IMR-90 (cell line): ENCODE measurements at regions not wholly inside any gene's neighbourhood (a gene's known extent, or its start where the extent isn't known, plus 50 kb on each side); places are given as distances from the start of the nearest gene placed in this dataset.

Source experiments
- ATAC-seq: fragments of 200-7000 bp; cut with Tn5 transposase; 2 replicates; pipeline ENCODE4 v1.9.1; 2020; ENCODE audit warnings: low read depth, mild to moderate bottlenecking, moderate library complexity
- BruUV-seq: library from RNA; stranded (reverse); fragments of 400-500 nt; replicated peaks from 2 replicates; lab custom pipeline; 2021; lab: Mats Ljungman, UMichigan
- CTCF ChIA-PET: fragments of 300-600 bp; formaldehyde crosslinking; extraction: SDS; loops from one replicate; lab custom pipeline; 2021; ENCODE audit warnings: antibody characterized with exemption; lab: Yijun Ruan, JAX
- POLR2A ChIA-PET: fragments of 300-600 bp; sonication (Branson Sonifier 250); formaldehyde crosslinking; loops from one replicate; lab custom pipeline; 2022; ENCODE audit warnings: antibody characterized with exemption; ENCODE audit not compliant: unreplicated experiment; lab: Charles Lee
- DNase-seq: peaks from one replicate; pipeline ENCODE4 v3.0.0; 2013
- H2AFZ ChIP-seq: replicated peaks from 2 replicates; pipeline ENCODE3; 2013; ENCODE audit warnings: low read length, mild to moderate bottlenecking; ENCODE audit not compliant: poor library complexity
- H2AK5ac ChIP-seq: 2 replicates; pipeline ENCODE4 v1.6.1; 2013; ENCODE audit warnings: low read depth, low read length, inconsistent platforms
- H2AK9ac ChIP-seq: replicated peaks from 2 replicates; pipeline ENCODE3; 2013; ENCODE audit warnings: mild to moderate bottlenecking, low read depth, low read length, moderate library complexity; ENCODE audit not compliant: poor library complexity
- H2BK120ac ChIP-seq: 2 replicates; pipeline ENCODE4 v1.6.1; 2013; ENCODE audit warnings: low read depth, low read length, inconsistent platforms
- H2BK15ac ChIP-seq: 3 replicates; pipeline ENCODE4 v1.6.1; 2013; ENCODE audit warnings: low read depth, low read length, inconsistent platforms
- H2BK20ac ChIP-seq: 2 replicates; pipeline ENCODE4 v1.6.1; 2013; ENCODE audit warnings: low read depth, mild to moderate bottlenecking, inconsistent platforms, low read length, moderate library complexity
- H2BK5ac ChIP-seq: 2 replicates; pipeline ENCODE4 v1.6.1; 2013; ENCODE audit warnings: mild to moderate bottlenecking, low read depth, low read length, inconsistent platforms; ENCODE audit not compliant: poor library complexity, severe bottlenecking
- H3K14ac ChIP-seq: replicated peaks from 2 replicates; pipeline ENCODE4 v1.6.1; 2013; ENCODE audit warnings: low read depth, low read length, inconsistent platforms
- H3K18ac ChIP-seq: 2 replicates; pipeline ENCODE4 v1.6.1; 2013; ENCODE audit warnings: low read depth, low read length, control low read depth
- H3K23ac ChIP-seq: 2 replicates; pipeline ENCODE4 v1.6.1; 2013; ENCODE audit warnings: low read depth, low read length, inconsistent platforms
- H3K27ac ChIP-seq: 2 replicates; pipeline ENCODE4 v1.5.1; 2013; ENCODE audit warnings: mild to moderate bottlenecking, control low read depth, low read length; ENCODE audit not compliant: insufficient read depth
- H3K27me3 ChIP-seq: 2 replicates; pipeline ENCODE4 v1.6.1; 2013; ENCODE audit warnings: low read length; ENCODE audit not compliant: control insufficient read depth, insufficient read depth
- H3K36me3 ChIP-seq: 2 replicates; pipeline ENCODE4 v1.6.1; 2013; ENCODE audit warnings: low read length, mixed read lengths; ENCODE audit not compliant: control insufficient read depth, insufficient read depth
- H3K4ac ChIP-seq: 2 replicates; pipeline ENCODE4 v1.6.1; 2013; ENCODE audit warnings: low read depth, low read length, inconsistent platforms
- H3K4me1 ChIP-seq: 2 replicates; pipeline ENCODE4 v1.6.1; 2013; ENCODE audit warnings: low read length, mixed read lengths; ENCODE audit not compliant: control insufficient read depth, insufficient read depth
- H3K4me2 ChIP-seq: 2 replicates; pipeline ENCODE4 v1.6.1; 2013; ENCODE audit warnings: low read depth, mild to moderate bottlenecking, control low read depth, low read length, moderate library complexity
- H3K4me3 ChIP-seq: 2 replicates; pipeline ENCODE4 v1.5.1; 2013; ENCODE audit warnings: low read depth, mild to moderate bottlenecking, control low read depth, low read length, moderate library complexity; ENCODE audit not compliant: insufficient read depth
- H3K56ac ChIP-seq: 2 replicates; pipeline ENCODE4 v1.6.1; 2013; ENCODE audit warnings: low read length, inconsistent platforms; ENCODE audit not compliant: insufficient read depth; ENCODE audit errors: extremely low read depth
- H3K79me1 ChIP-seq, 2 experiments: 2 replicates each; pipeline ENCODE4 v1.6.1; 2013; ENCODE audit warnings: low read length in 2 of 2, inconsistent platforms in 1 of 2, low read depth in 1 of 2
- H3K9ac ChIP-seq: 2 replicates; pipeline ENCODE4 v1.6.1; 2013; ENCODE audit warnings: low read depth, low read length, control low read depth
- H3K9me1 ChIP-seq: 2 replicates; pipeline ENCODE4 v1.6.1; 2013; ENCODE audit warnings: low read length, inconsistent platforms; ENCODE audit not compliant: insufficient read depth
- H3K9me3 ChIP-seq: 2 replicates; pipeline ENCODE4 v1.6.1; 2013; ENCODE audit warnings: low read length; ENCODE audit not compliant: control insufficient read depth, insufficient read depth
- H4K20me1 ChIP-seq: 2 replicates; pipeline ENCODE4 v1.6.1; 2013; ENCODE audit warnings: low read length, inconsistent platforms; ENCODE audit not compliant: insufficient read depth
- H4K5ac ChIP-seq: 2 replicates; pipeline ENCODE4 v1.6.1; 2013; ENCODE audit warnings: mild to moderate bottlenecking, low read depth, low read length, control low read depth
- H4K8ac ChIP-seq, 2 experiments: 2 replicates each; pipeline ENCODE4 v1.6.1; 2013; ENCODE audit warnings: low read depth in 2 of 2, low read length in 2 of 2, control low read depth in 1 of 2, inconsistent platforms in 1 of 2
- H4K91ac ChIP-seq: 2 replicates; pipeline ENCODE4 v1.6.1; 2013; ENCODE audit warnings: low read depth, low read length, inconsistent platforms; ENCODE audit not compliant: insufficient read depth
- BHLHE40 ChIP-seq: fragments of 150-350 bp; IDR thresholded peaks from 2 replicates; pipeline ENCODE4 v1.6.1; 2016; ENCODE audit warnings: mild to moderate bottlenecking, low read depth, low read length
- CEBPB ChIP-seq: IDR thresholded peaks from 2 replicates; pipeline ENCODE4 v1.6.1; 2012; ENCODE audit warnings: low read depth, low read length, improper control_type of control experiment
- CHD1 ChIP-seq: IDR thresholded peaks from 2 replicates; pipeline ENCODE4 v1.6.1; 2012; ENCODE audit warnings: low read depth, low read length, improper control_type of control experiment
- CTCF ChIP-seq: conservative IDR thresholded peaks from 2 replicates; pipeline ENCODE4 v1.5.1; 2012; ENCODE audit warnings: mild to moderate bottlenecking, low read depth, low read length, improper control_type of control experiment
- ELK1 ChIP-seq: fragments of 150-350 bp; IDR thresholded peaks from 2 replicates; pipeline ENCODE4 v1.6.1; 2016; ENCODE audit warnings: low read depth, mild to moderate bottlenecking, low read length, moderate library complexity, borderline replicate concordance
- FOS ChIP-seq: fragments of 150-350 bp; IDR thresholded peaks from 2 replicates; pipeline ENCODE4 v1.6.1; 2016; ENCODE audit warnings: low read depth, low read length
- MAFK ChIP-seq: IDR thresholded peaks from 2 replicates; pipeline ENCODE4 v1.6.1; 2012; ENCODE audit warnings: low read depth, low read length, improper control_type of control experiment
- MAZ ChIP-seq: IDR thresholded peaks from 2 replicates; pipeline ENCODE4 v1.6.1; 2012; ENCODE audit warnings: low read depth, mild to moderate bottlenecking, low read length, improper control_type of control experiment, moderate library complexity, borderline replicate concordance
- MXI1 ChIP-seq: IDR thresholded peaks from 2 replicates; pipeline ENCODE4 v1.6.1; 2012; ENCODE audit warnings: low read depth, mild to moderate bottlenecking, low read length, moderate library complexity, borderline replicate concordance
- NFE2L2 ChIP-seq: fragments of 150-350 bp; IDR thresholded peaks from 2 replicates; pipeline ENCODE4 v1.6.1; 2016; ENCODE audit warnings: low read depth, mild to moderate bottlenecking, low read length
- POLR2A ChIP-seq: IDR thresholded peaks from 2 replicates; pipeline ENCODE4 v1.6.1; 2012; ENCODE audit warnings: mild to moderate bottlenecking, low read depth, low read length
- RAD21 ChIP-seq: IDR thresholded peaks from 2 replicates; pipeline ENCODE4 v1.6.1; 2012; ENCODE audit warnings: low read length, improper control_type of control experiment
- RCOR1 ChIP-seq: IDR thresholded peaks from 2 replicates; pipeline ENCODE4 v1.6.1; 2012; ENCODE audit warnings: mild to moderate bottlenecking, low read length, improper control_type of control experiment; ENCODE audit not compliant: insufficient replicate concordance
- RFX5 ChIP-seq: IDR thresholded peaks from 2 replicates; pipeline ENCODE4 v1.8.0; 2012; ENCODE audit warnings: low read depth, mild to moderate bottlenecking, low read length, moderate library complexity
- SMC3 ChIP-seq: fragments of 150-350 bp; IDR thresholded peaks from 2 replicates; pipeline ENCODE4 v1.6.1; 2016; ENCODE audit warnings: low read depth, mild to moderate bottlenecking, antibody characterized with exemption, low read length, moderate library complexity
- USF2 ChIP-seq: fragments of 150-350 bp; IDR thresholded peaks from 2 replicates; pipeline ENCODE4 v1.6.1; 2017; ENCODE audit warnings: mild to moderate bottlenecking, antibody characterized with exemption, low read length, low read depth
- WGBS, 2 experiments: methylation state at CpG; one replicate each; pipeline versions ENCODE4 v1.1.5 to v1.1.7; 2013; ENCODE audit warnings: missing lambda C conversion rate in 2 of 2; ENCODE audit not compliant: insufficient read length in 1 of 2; ENCODE audit errors: extremely low coverage in 2 of 2; 5-methylcytosine and 5-hydroxymethylcytosine counted together
- dilution Hi-C: fragments of 300-500 bp; cut with HindIII; formaldehyde crosslinking; loops from one replicate; pipeline ENCODE4 v1.14.3; 2018; ENCODE audit warnings: low sequenced_read_pairs; ENCODE audit not compliant: unreplicated experiment
- in situ Hi-C: fragments of 300-500 bp; cut with MboI; formaldehyde crosslinking; loops from 3 replicates; pipeline ENCODE4 v1.14.3; 2019; ENCODE audit warnings: low sequenced_read_pairs, inconsistent platforms, mixed read lengths
- intact Hi-C: fragments of 100-400 bp; cut with micrococcal nuclease; formaldehyde crosslinking; loops from 2 replicates; pipeline ENCODE4 v1.10.0; 2022

- H3K9me1 ChIP-seq = no peaks in the 10 kb centered on the region
- no peaks in the 10 kb centered on the region for H3K79me1 ChIP-seq
- no peak overlapping the region for H4K8ac ChIP-seq
- H2BK5ac ChIP-seq = no peak overlapping the region
- no peak overlapping the region for H2AK5ac ChIP-seq
- no TSS peak for BruUV-seq
- CTCF ChIA-PET = interaction anchor here (0.5 to 1.0 kb wide), 2 partner anchors 9 to 1355 kb away, joined by 3 read pairs; no protein-coding TSS in a partner anchor
- H3K9me3 ChIP-seq = no peaks in the 10 kb centered on the region
- no peak overlapping the region for H2BK20ac ChIP-seq
- H2AK9ac ChIP-seq = no peak overlapping the region
- H3K9ac ChIP-seq = no peak overlapping the region
- no peak overlapping the region for H2BK120ac ChIP-seq
- no peak overlapping the region for H3K14ac ChIP-seq
- no peak overlapping the region for H4K91ac ChIP-seq
- H3K4ac ChIP-seq = no peak overlapping the region
- H2AFZ ChIP-seq = no peak overlapping the region
- H4K5ac ChIP-seq = no peak overlapping the region
- no peak overlapping the region for H3K4me2 ChIP-seq
- DNase-seq = no peak
- H3K27ac ChIP-seq = no peak overlapping the region
- no peak overlapping the region for H3K18ac ChIP-seq
- H3K4me3 ChIP-seq = no peak overlapping the region
- no peak overlapping the region for H3K56ac ChIP-seq
- no peaks in the 10 kb centered on the region for H3K4me1 ChIP-seq
- in situ Hi-C loops (no loop called here), dilution Hi-C loops (no loop called here), intact Hi-C loops (no loop called here)
- POLR2A ChIA-PET = no interaction called here
- no peaks in the 10 kb centered on the region for H4K20me1 ChIP-seq
- H3K36me3 ChIP-seq = no peaks in the 10 kb centered on the region
- ATAC-seq = no peak
- no peak overlapping the region for H2BK15ac ChIP-seq
- no CpG with 5 or more reads among the region's 1 CpG for WGBS, 2 experiments
- no peak for TF ChIP-seq SMC3
- TF ChIP-seq POLR2A = no peak
- TF ChIP-seq FOS = no peak
- TF ChIP-seq BHLHE40 = no peak
- TF ChIP-seq ELK1 = no peak
- no peak for TF ChIP-seq CEBPB
- TF ChIP-seq MXI1 = no peak
- no peak for TF ChIP-seq RFX5
- TF ChIP-seq USF2 = no peak
- TF ChIP-seq RAD21 = no peak
- no peak for TF ChIP-seq MAZ
- no peak for TF ChIP-seq NFE2L2
- TF ChIP-seq RCOR1 = no peak
- no peak for TF ChIP-seq MAFK
- TF ChIP-seq CTCF = no peak
- TF ChIP-seq CHD1 = no peak
- H3K23ac ChIP-seq = no peak overlapping the region
- no peaks in the 10 kb centered on the region for H3K27me3 ChIP-seq
Measured at GRCh38 chr10:53007527-53007842, 234.9 kb upstream of the MBL2 start.
